Activated T-helper 17 cell treated with anti-CD3 and anti-CD28 coated beads, Interleukin-2, amount 50 U/mL, for 72 hours (primary cell): ENCODE measurements at regions not wholly inside any gene's neighbourhood (a gene's known extent, or its start where the extent isn't known, plus 50 kb on each side); places are given as distances from the start of the nearest gene placed in this dataset.

ENCODE experiments used
- ATAC-seq: fragments of 150-1000 bp; cut with Tn5 transposase; replicated peaks from 2 replicates; pipeline ENCODE4 v1.10.0; 2021; ENCODE audit warnings: mild to moderate bottlenecking, moderate library complexity
- H3K27ac Mint-ChIP-seq: one replicate; pipeline ENCODE4 v1.8.0; 2022; ENCODE audit warnings: mixed read lengths
- H3K27me3 Mint-ChIP-seq: one replicate; pipeline ENCODE4 v1.8.0; 2022; ENCODE audit warnings: mixed read lengths
- H3K36me3 Mint-ChIP-seq: one replicate; pipeline ENCODE4 v1.8.0; 2022; ENCODE audit warnings: low read depth, mild to moderate bottlenecking, mixed read lengths
- H3K4me1 Mint-ChIP-seq: one replicate; pipeline ENCODE4 v1.8.0; 2022; ENCODE audit warnings: mixed read lengths
- H3K4me3 Mint-ChIP-seq: one replicate; pipeline ENCODE4 v1.8.0; 2022; ENCODE audit warnings: mild to moderate bottlenecking, mixed read lengths
- H3K9me3 Mint-ChIP-seq: one replicate; pipeline ENCODE4 v1.8.0; 2022; ENCODE audit warnings: mixed read lengths

DNA sequence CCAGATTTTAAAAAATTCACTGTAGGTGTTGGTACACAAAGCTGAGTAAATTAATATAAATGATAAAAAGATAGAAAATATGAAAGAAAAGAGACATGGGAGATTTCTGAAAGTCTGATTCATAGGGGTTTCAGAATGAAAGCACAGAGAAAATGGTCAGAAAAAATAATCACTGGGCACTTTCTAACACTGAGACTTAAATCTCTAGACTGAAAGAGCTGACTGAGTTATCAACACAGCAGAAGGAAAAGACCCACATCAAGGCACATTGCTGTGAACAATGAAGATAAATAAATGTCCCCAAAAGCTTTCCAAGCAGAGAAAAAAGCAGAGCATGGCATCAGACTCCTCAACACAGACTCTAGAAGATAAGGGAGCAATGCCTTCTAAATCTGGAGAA is 277.2 kb downstream of the BCL2 start:
- Mint-ChIP-seq H3K4me3 (no peak overlapping the region), H3K36me3 (no peaks in the 10 kb centered on the region), H3K4me1 (peaks cover 19% of the 10 kb centered on the region), H3K27ac (no peak overlapping the region), H3K9me3 (peaks cover 6% of the 10 kb centered on the region), H3K27me3 (peaks cover 13% of the 10 kb centered on the region)
- peak; percentile 58 for ATAC-seq

GRCh38 chr18:63040788-63041410 is 278.7 kb downstream of the BCL2 start:
- H3K27ac Mint-ChIP-seq = no peak overlapping the region
- H3K9me3 Mint-ChIP-seq = peaks cover 6% of the 10 kb centered on the region
- ATAC-seq = peak; percentile 84
- H3K36me3 Mint-ChIP-seq = no peaks in the 10 kb centered on the region
- peaks cover 8% of the 10 kb centered on the region for H3K27me3 Mint-ChIP-seq
- H3K4me1 Mint-ChIP-seq = peaks cover 19% of the 10 kb centered on the region
- H3K4me3 Mint-ChIP-seq = peak overlapping the region; percentile 39

GRCh38 chr18:63037491-63037890 is 282.1 kb downstream of the BCL2 start:
- no peaks in the 10 kb centered on the region for H3K36me3 Mint-ChIP-seq
- peaks cover 17% of the 10 kb centered on the region for H3K4me1 Mint-ChIP-seq

DNA sequence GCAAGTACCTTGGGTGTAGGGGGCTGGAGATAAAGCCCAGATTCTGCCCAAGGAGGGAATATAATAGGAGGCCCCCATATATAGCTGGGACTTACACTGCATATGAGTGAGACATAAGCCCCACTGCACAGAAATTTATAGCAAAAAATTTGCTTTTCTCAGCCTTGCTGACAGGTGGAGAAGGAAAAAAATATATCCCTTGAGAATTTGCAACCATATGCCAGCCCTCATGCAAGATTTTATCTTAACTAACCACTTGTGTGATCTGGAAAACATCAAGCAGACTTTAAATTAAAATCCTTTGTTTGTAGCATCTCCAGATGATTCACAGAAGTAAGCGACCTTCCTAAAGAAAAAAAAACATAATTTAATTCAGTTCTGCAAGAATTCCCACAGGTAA is 288.2 kb downstream of the BCL2 start:
- Mint-ChIP-seq H3K9me3 (peaks cover 4% of the 10 kb centered on the region), H3K27ac (no peak overlapping the region), H3K4me3 (no peak overlapping the region), H3K27me3 (peaks cover 10% of the 10 kb centered on the region), H3K4me1 (peaks cover 4% of the 10 kb centered on the region), H3K36me3 (no peaks in the 10 kb centered on the region)
- ATAC-seq = no peak

More at GRCh38 chr18:63037491-63037890, 282.1 kb downstream of the BCL2 start:
- H3K27me3 Mint-ChIP-seq = peaks cover 5% of the 10 kb centered on the region
- H3K9me3 Mint-ChIP-seq = peaks cover 6% of the 10 kb centered on the region
- ATAC-seq = no peak
- H3K27ac Mint-ChIP-seq = no peak overlapping the region
- no peak overlapping the region for H3K4me3 Mint-ChIP-seq
